A549 (cell line): ENCODE measurements at regions not wholly inside any gene's neighbourhood (a gene's known extent, or its start where the extent isn't known, plus 50 kb on each side); places are given as distances from the start of the nearest gene placed in this dataset.

Experiments
- CHD2 ChIP-seq: fragments of 150-350 bp; IDR thresholded peaks from 2 replicates; pipeline ENCODE4 v1.6.1; 2014; ENCODE audit warnings: low read length; ENCODE audit not compliant: partially characterized antibody
- CTCF ChIP-seq: fragments of >200 bp; sonication (Bioruptor Twin); formaldehyde crosslinking; IDR thresholded peaks from 3 replicates; pipeline ENCODE4 v1.5.1; 2016
- KDM5A ChIP-seq: fragments of 200-600 bp; sonication (generic); IDR thresholded peaks from 2 replicates; pipeline ENCODE4 v1.6.1; 2016; ENCODE audit warnings: antibody characterized with exemption, mild to moderate bottlenecking

- no peak for TF ChIP-seq CTCF
- TF ChIP-seq KDM5A, result no peak
- no peak for TF ChIP-seq CHD2
These were observed 619.7 kb upstream of the ARRDC3 start for GRCh38 chr5:92002721-92003274.
